GM21447 (cell line): ENCODE measurements at regions not wholly inside any gene's neighbourhood (a gene's known extent, or its start where the extent isn't known, plus 50 kb on each side); places are given as distances from the start of the nearest gene placed in this dataset.

Experiments
- ATAC-seq: cut with Tn5 transposase; IDR thresholded peaks from one replicate; pipeline ENCODE4 v1.9.1; 2021; ENCODE audit not compliant: unreplicated experiment

- no peak for ATAC-seq
Measured at GRCh38 chr10:52440612-52441285, 126.7 kb downstream of the DKK1 start.

GRCh38 chr10:52442576-52442975 lies 128.5 kb downstream of the DKK1 start:
- ATAC-seq, result no peak

GRCh38 chr10:52443419-52444388 lies 129.6 kb downstream of the DKK1 start:
- no peak for ATAC-seq

GRCh38 chr10:52446391-52446790 lies 132.3 kb downstream of the DKK1 start:
- ATAC-seq, result no peak

- ATAC-seq, result no peak
Measured at GRCh38 chr10:52447931-52448353, 133.9 kb downstream of the DKK1 start.

GRCh38 chr10:52450762-52451291 lies 136.7 kb downstream of the DKK1 start:
- no peak for ATAC-seq

GRCh38 chr10:52451817-52452216 lies 137.7 kb downstream of the DKK1 start:
- ATAC-seq, result no peak

GRCh38 chr10:52452600-52453493 lies 138.8 kb downstream of the DKK1 start:
- no peak for ATAC-seq

GRCh38 chr10:52453501-52453900 lies 139.4 kb downstream of the DKK1 start:
- no peak for ATAC-seq

- ATAC-seq, result no peak
Measured at GRCh38 chr10:52454491-52454890, 140.4 kb downstream of the DKK1 start.

GRCh38 chr10:52455098-52455497 lies 141.0 kb downstream of the DKK1 start:
- no peak for ATAC-seq

GRCh38 chr10:52459097-52459496 lies 145.0 kb downstream of the DKK1 start:
- no peak for ATAC-seq

- no peak for ATAC-seq
Measured at GRCh38 chr10:52463826-52464225, 149.7 kb downstream of the DKK1 start.

GRCh38 chr10:52464368-52465124 lies 150.5 kb downstream of the DKK1 start:
- no peak for ATAC-seq

GRCh38 chr10:52465202-52465601 lies 151.1 kb downstream of the DKK1 start:
- ATAC-seq, result no peak

- peak; percentile 66 for ATAC-seq
Measured at GRCh38 chr10:52466464-52466863, 152.4 kb downstream of the DKK1 start.

- ATAC-seq, result no peak
Measured at GRCh38 chr10:52469970-52470705, 156.1 kb downstream of the DKK1 start.

GRCh38 chr10:52472406-52473146 lies 158.5 kb downstream of the DKK1 start:
- no peak for ATAC-seq

- no peak for ATAC-seq
Measured at GRCh38 chr10:52474265-52474664, 160.2 kb downstream of the DKK1 start.
